KMS-11 (cell line): ENCODE measurements at regions not wholly inside any gene's neighbourhood (a gene's known extent, or its start where the extent isn't known, plus 50 kb on each side); places are given as distances from the start of the nearest gene placed in this dataset.

Experiments used
- H2AFZ ChIP-seq: fragments of 200-600 bp; sonication (generic); 2 replicates; pipeline ENCODE4 v1.6.1; 2016; ENCODE audit warnings: antibody characterized with exemption, mixed run types, low read depth
- H3K27ac ChIP-seq: fragments of 200-600 bp; sonication (generic); 2 replicates; pipeline ENCODE4 v1.6.1; 2016; ENCODE audit warnings: mild to moderate bottlenecking, mixed run types
- H3K27me3 ChIP-seq: fragments of 200-600 bp; sonication (generic); 2 replicates; pipeline ENCODE4 v1.6.1; 2017; ENCODE audit warnings: mild to moderate bottlenecking, low read depth, mixed run types, moderate library complexity; ENCODE audit not compliant: insufficient read depth
- H3K36me3 ChIP-seq: fragments of 200-600 bp; sonication (generic); 2 replicates; pipeline ENCODE4 v1.6.1; 2017; ENCODE audit warnings: mild to moderate bottlenecking, mixed run types; ENCODE audit not compliant: insufficient read depth
- H3K4me1 ChIP-seq: fragments of 200-600 bp; sonication (generic); 2 replicates; pipeline ENCODE4 v1.6.1; 2016; ENCODE audit warnings: mild to moderate bottlenecking, low read depth, mixed run types; ENCODE audit not compliant: poor library complexity, severe bottlenecking
- H3K4me2 ChIP-seq: fragments of 200-600 bp; sonication (generic); 2 replicates; pipeline ENCODE4 v1.7.0; 2016; ENCODE audit warnings: mild to moderate bottlenecking, mixed run types
- H3K4me3 ChIP-seq: fragments of 200-600 bp; sonication (generic); IDR thresholded peaks from 2 replicates; pipeline ENCODE4 v1.6.1; 2017; ENCODE audit warnings: low read depth, low read length, mixed read lengths; ENCODE audit not compliant: insufficient read depth
- H3K79me2 ChIP-seq: fragments of 200-600 bp; sonication (generic); 2 replicates; pipeline ENCODE4 v1.6.1; 2016; ENCODE audit warnings: low read depth, mixed run types; ENCODE audit not compliant: insufficient read depth
- H3K9ac ChIP-seq: fragments of 200-600 bp; sonication (generic); 2 replicates; pipeline ENCODE4 v1.6.1; 2016; ENCODE audit warnings: mild to moderate bottlenecking, mixed run types
- H4K20me1 ChIP-seq: fragments of 200-600 bp; sonication (generic); 2 replicates; pipeline ENCODE4 v1.6.1; 2016; ENCODE audit warnings: mild to moderate bottlenecking, mixed run types; ENCODE audit not compliant: insufficient read depth
- TF ChIP-seq, protein P1 (sequence below): fragments of 200-600 bp; sonication (generic); conservative IDR thresholded peaks from 2 replicates; pipeline ENCODE4 v1.6.1; 2017; ENCODE audit warnings: low read depth, mild to moderate bottlenecking, antibody characterized with exemption, low read length, moderate library complexity, mixed read lengths

DNA sequence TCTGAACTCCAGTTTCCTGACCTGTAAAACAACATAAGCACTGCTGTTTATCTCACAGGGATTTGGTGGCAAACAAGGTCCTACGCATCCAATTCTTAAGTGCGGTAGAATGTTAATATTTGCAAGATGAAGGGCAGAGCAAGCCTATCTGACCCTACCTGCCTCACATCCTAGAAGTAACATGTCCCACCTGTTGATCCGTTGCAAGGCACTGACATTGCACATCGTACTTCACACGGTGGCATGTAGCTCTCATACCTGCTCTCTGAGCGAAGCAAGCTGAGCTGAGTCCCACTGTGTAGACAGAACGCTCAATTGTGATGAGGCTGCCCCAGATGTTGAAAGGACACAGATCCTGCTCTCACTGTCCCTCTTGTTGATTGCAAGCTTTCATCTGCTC lies 154.7 kb upstream of the PDE10A start:
- no peaks in the 10 kb centered on the region for H3K27me3 ChIP-seq
- H2AFZ ChIP-seq, result no peak overlapping the region
- no peak overlapping the region for H3K4me3 ChIP-seq
- H3K79me2 ChIP-seq, result no peaks in the 10 kb centered on the region
- no peaks in the 10 kb centered on the region for H3K4me1 ChIP-seq
- H3K27ac ChIP-seq, result no peak overlapping the region
- no peaks in the 10 kb centered on the region for H4K20me1 ChIP-seq
- no peak overlapping the region for H3K4me2 ChIP-seq
- no peaks in the 10 kb centered on the region for H3K36me3 ChIP-seq
- TF ChIP-seq, protein P1, sequence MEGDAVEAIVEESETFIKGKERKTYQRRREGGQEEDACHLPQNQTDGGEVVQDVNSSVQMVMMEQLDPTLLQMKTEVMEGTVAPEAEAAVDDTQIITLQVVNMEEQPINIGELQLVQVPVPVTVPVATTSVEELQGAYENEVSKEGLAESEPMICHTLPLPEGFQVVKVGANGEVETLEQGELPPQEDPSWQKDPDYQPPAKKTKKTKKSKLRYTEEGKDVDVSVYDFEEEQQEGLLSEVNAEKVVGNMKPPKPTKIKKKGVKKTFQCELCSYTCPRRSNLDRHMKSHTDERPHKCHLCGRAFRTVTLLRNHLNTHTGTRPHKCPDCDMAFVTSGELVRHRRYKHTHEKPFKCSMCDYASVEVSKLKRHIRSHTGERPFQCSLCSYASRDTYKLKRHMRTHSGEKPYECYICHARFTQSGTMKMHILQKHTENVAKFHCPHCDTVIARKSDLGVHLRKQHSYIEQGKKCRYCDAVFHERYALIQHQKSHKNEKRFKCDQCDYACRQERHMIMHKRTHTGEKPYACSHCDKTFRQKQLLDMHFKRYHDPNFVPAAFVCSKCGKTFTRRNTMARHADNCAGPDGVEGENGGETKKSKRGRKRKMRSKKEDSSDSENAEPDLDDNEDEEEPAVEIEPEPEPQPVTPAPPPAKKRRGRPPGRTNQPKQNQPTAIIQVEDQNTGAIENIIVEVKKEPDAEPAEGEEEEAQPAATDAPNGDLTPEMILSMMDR, result no peak
- no peak overlapping the region for H3K9ac ChIP-seq

DNA sequence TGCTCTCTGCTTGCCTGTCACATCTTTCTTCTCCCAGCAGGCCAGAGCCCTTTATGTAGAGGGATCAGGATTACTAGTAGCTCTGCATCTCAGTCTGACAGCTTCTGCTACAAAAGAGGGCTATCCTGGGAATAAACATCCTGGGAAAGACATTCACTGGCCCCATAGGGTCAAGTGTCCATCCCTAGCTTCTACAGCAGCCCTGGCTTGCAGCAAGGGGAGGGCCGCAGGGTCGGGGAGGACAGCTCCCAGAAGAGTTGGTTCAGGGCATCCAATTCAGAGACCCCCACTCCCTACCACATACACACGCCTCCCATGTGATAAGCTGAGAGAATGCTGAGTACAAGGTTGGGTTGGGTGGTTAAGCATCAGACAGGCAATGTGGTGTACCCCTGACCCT lies 154.1 kb upstream of the PDE10A start:
- H3K79me2 ChIP-seq, result no peaks in the 10 kb centered on the region
- no peak overlapping the region for H3K9ac ChIP-seq
- no peaks in the 10 kb centered on the region for H3K4me1 ChIP-seq
- no peak overlapping the region for H2AFZ ChIP-seq
- H3K27me3 ChIP-seq, result no peaks in the 10 kb centered on the region
- H4K20me1 ChIP-seq, result no peaks in the 10 kb centered on the region
- H3K4me3 ChIP-seq, result no peak overlapping the region
- TF ChIP-seq, protein P1, result no peak
- H3K36me3 ChIP-seq, result no peaks in the 10 kb centered on the region
- H3K27ac ChIP-seq, result no peak overlapping the region
- no peak overlapping the region for H3K4me2 ChIP-seq

DNA sequence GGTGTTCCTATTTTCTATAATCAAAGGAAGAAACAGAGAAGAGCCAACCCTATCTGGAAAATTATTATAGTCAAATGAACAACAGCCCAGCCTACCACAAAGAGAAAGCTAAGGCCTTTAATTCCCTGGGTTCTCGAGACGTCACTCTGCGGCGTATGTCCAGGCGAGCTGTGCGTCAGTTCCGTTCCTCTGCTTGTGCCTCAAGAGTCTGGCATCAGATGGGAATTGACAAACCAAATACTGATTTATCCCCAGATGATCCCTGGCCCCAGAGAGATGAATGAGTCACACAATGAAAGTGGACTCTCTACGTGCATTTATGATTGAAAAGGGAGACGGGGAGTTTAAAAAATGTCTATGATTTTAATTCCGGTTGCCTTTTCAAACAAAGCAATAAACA lies 151.6 kb upstream of the PDE10A start:
- Histone ChIP-seq H3K4me1 (no peaks in the 10 kb centered on the region), H3K9ac (no peak overlapping the region), H3K4me3 (no peak overlapping the region), H3K4me2 (no peak overlapping the region), H3K36me3 (no peaks in the 10 kb centered on the region), H2AFZ (no peak overlapping the region), H3K27me3 (no peaks in the 10 kb centered on the region), H4K20me1 (no peaks in the 10 kb centered on the region), H3K27ac (no peak overlapping the region), H3K79me2 (no peaks in the 10 kb centered on the region)
- TF ChIP-seq, protein P1, result no peak

DNA sequence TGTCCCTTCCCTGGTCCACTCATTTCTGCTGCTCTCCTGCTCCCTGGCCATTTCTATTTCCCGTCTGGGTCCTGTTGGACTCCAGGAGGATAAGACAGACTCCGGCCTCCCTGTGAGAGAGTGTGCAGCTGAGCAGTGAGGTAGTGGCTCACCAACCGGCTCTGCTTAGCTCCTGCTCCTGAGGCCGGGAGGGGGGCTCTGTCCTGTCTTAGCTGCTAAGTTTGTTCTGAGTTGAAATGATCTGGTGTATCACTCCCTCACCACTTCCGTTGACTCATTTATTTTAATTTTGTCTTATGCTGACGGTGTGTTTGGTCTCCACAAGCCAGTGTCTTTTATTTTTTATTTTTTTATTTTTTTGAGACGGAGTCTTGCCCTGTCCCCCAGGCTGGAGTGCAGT lies 148.5 kb upstream of the PDE10A start:
- no peaks in the 10 kb centered on the region for H3K36me3 ChIP-seq
- no peak overlapping the region for H3K27ac ChIP-seq
- H3K4me3 ChIP-seq, result no peak overlapping the region
- no peak overlapping the region for H3K9ac ChIP-seq
- no peaks in the 10 kb centered on the region for H3K79me2 ChIP-seq
- H3K27me3 ChIP-seq, result no peaks in the 10 kb centered on the region
- no peaks in the 10 kb centered on the region for H4K20me1 ChIP-seq
- no peaks in the 10 kb centered on the region for H3K4me1 ChIP-seq
- no peak overlapping the region for H2AFZ ChIP-seq
- TF ChIP-seq, protein P1, result no peak
- no peak overlapping the region for H3K4me2 ChIP-seq

DNA sequence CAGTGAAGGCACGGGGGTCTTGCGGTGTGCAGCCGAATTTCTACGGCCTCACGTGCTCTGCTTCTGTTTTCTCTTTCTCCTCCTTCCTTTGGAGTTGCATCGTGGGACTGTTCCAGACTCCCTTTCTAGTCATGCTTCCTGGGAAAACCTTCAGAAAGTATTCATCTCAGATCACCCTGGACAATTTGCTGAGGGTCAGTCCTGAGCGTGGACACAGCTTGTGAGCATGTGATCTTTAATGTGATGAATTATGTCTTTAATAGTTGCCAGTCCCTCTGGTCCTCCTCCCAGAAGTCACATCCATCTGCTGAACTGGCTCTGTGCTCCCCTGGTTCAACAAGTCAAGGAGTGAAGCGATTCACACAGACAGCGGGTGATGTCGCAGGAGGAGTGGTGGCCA lies 145.0 kb upstream of the PDE10A start:
- no peak overlapping the region for H3K27ac ChIP-seq
- H3K36me3 ChIP-seq, result no peaks in the 10 kb centered on the region
- no peaks in the 10 kb centered on the region for H3K4me1 ChIP-seq
- H3K9ac ChIP-seq, result no peak overlapping the region
- no peak overlapping the region for H3K4me2 ChIP-seq
- no peaks in the 10 kb centered on the region for H3K79me2 ChIP-seq
- TF ChIP-seq, protein P1, result no peak
- H4K20me1 ChIP-seq, result no peaks in the 10 kb centered on the region
- no peaks in the 10 kb centered on the region for H3K27me3 ChIP-seq
- H2AFZ ChIP-seq, result no peak overlapping the region
- no peak overlapping the region for H3K4me3 ChIP-seq
